ENCODE measurements at regions not wholly inside any gene's neighbourhood (a gene's known extent, or its start where the extent isn't known, plus 50 kb on each side); places are given as distances from the start of the nearest gene placed in this dataset.
"Not testable (repeated sequence)": the region's sequence is repeated elsewhere in the genome, so short reads cannot be mapped to it uniquely, and the experiment has no call there.

- 65 to 73% (median 69%) methylated on average over 11 of the region's 11 CpGs for WGBS, 4 donors
- Histone ChIP-seq H3K36me3 (no peaks in the 10 kb centered on the region), H3K9me3 (no peaks in the 10 kb centered on the region), H3K4me3 (no peak overlapping the region), H3K27ac (no peak overlapping the region), H3K4me1 (peaks cover 0 to 5% (median 0%) of the 10 kb centered on the region in 12 donors), H3K27me3 (no peaks in the 10 kb centered on the region)
- TF ChIP-seq CTCF (IDR thresholded peaks at IDR 0.05): no peak
- TF ChIP-seq POLR2A (IDR thresholded peaks at IDR 0.05): no peak
- intact Hi-C loops (cut with DNase I): loop anchor here in 4 of 10 donors (10.0 kb wide), 1 partner anchor 176 kb away; no protein-coding TSS in a partner anchor
- ATAC-seq: peak in 1 of 4 donors; percentile 12
- DNase-seq: no peak
Measured at GRCh38 chr12:95358111-95359083, 115.6 kb upstream of the METAP2 start.

- Histone ChIP-seq H3K4me3 (no peak overlapping the region), H3K4me1 (no peaks in the 10 kb centered on the region), H3K36me3 (no peaks in the 10 kb centered on the region), H3K27me3 (no peaks in the 10 kb centered on the region), H3K9me3 (no peaks in the 10 kb centered on the region), H3K27ac (no peak overlapping the region)
- DNase-seq (no peak), ATAC-seq (no peak)
- WGBS, 4 donors: 71 to 78% (median 74%) methylated on average over 2 of the region's 2 CpGs
- intact Hi-C loops (cut with DNase I): no loop called here
- no peak for TF ChIP-seq CTCF (IDR thresholded peaks at IDR 0.05)
- no peak for TF ChIP-seq POLR2A (IDR thresholded peaks at IDR 0.05)
Measured at GRCh38 chr12:95365912-95366311, 108.0 kb upstream of the METAP2 start.

- ATAC-seq: no peak
- no peak overlapping the region for H3K4me3 ChIP-seq
- no peak overlapping the region for H3K27ac ChIP-seq
- no peak for DNase-seq
- H3K9me3 ChIP-seq: no peaks in the 10 kb centered on the region
- no peaks in the 10 kb centered on the region for H3K27me3 ChIP-seq
- TF ChIP-seq POLR2A (IDR thresholded peaks at IDR 0.05) (no peak), CTCF (IDR thresholded peaks at IDR 0.05) (no peak)
- no peaks in the 10 kb centered on the region for H3K4me1 ChIP-seq
- no peaks in the 10 kb centered on the region for H3K36me3 ChIP-seq
- intact Hi-C loops (cut with DNase I): no loop called here
- WGBS, 4 donors: 68 to 80% (median 79%) methylated on average over 2 of the region's 2 CpGs
Measured at GRCh38 chr12:95368931-95369330, 105.0 kb upstream of the METAP2 start.

GRCh38 chr12:95371571-95371970 is 102.4 kb upstream of the METAP2 start:
- Histone ChIP-seq H3K27ac (no peak overlapping the region), H3K4me1 (no peaks in the 10 kb centered on the region), H3K27me3 (no peaks in the 10 kb centered on the region), H3K9me3 (no peaks in the 10 kb centered on the region), H3K36me3 (no peaks in the 10 kb centered on the region), H3K4me3 (no peak overlapping the region)
- no peak for ATAC-seq
- no peak for TF ChIP-seq POLR2A (IDR thresholded peaks at IDR 0.05)
- no peak for TF ChIP-seq CTCF (IDR thresholded peaks at IDR 0.05)
- DNase-seq: no peak
- WGBS, 4 donors: 87 to 93% (median 91%) methylated on average over 5 of the region's 5 CpGs
- intact Hi-C loops (cut with DNase I): no loop called here

- H3K4me3 ChIP-seq; H3K27ac ChIP-seq; H3K36me3 ChIP-seq; intact Hi-C loops (cut with DNase I); DNase-seq; H3K4me1 ChIP-seq; H3K9me3 ChIP-seq; H3K27me3 ChIP-seq; ATAC-seq: not testable (repeated sequence)
- WGBS, 4 donors: 81 to 86% methylated on average over 11 to 12 of the region's 23 CpGs; no CpG with 5 or more reads in 2 of the 4 donors
Measured at GRCh38 chr12:95379481-95379880, 94.5 kb upstream of the METAP2 start.

GRCh38 chr12:95380334-95380733 is 93.6 kb upstream of the METAP2 start:
- ATAC-seq; H3K9me3 ChIP-seq; DNase-seq; H3K27me3 ChIP-seq; intact Hi-C loops (cut with DNase I); H3K36me3 ChIP-seq; H3K4me3 ChIP-seq: not testable (repeated sequence)
- Histone ChIP-seq H3K4me1 (peaks cover 0 to 16% (median 6%) of the 10 kb centered on the region in 12 donors), H3K27ac (peak overlapping the region in 1 of 12 donors; percentile 75)
- WGBS, 4 donors: 83 to 92% (median 91%) methylated on average over 6 to 14 of the region's 14 CpGs
